Head of caudate nucleus (tissue), 42 donors: ENCODE measurements at regions not wholly inside any gene's neighbourhood (a gene's known extent, or its start where the extent isn't known, plus 50 kb on each side); places are given as distances from the start of the nearest gene placed in this dataset.

ENCODE experiments used
- DNase-seq, 42 donors: peaks; one replicate each; pipeline versions ENCODE4 v3.0.0 to v3.0.0-alpha.2; 2020 to 2021; ENCODE audit warnings: mixed read lengths in 7 of 42
- intact Hi-C: fragments of 100-400 bp; cut with DNase I; formaldehyde crosslinking; loops from one replicate; pipeline ENCODE4 v1.15.0; 2022

- intact Hi-C loops = no loop called here
- no peak for DNase-seq
Measured at GRCh38 chr16:85333744-85334640, 221.7 kb upstream of the CIBAR2 start.

DNA sequence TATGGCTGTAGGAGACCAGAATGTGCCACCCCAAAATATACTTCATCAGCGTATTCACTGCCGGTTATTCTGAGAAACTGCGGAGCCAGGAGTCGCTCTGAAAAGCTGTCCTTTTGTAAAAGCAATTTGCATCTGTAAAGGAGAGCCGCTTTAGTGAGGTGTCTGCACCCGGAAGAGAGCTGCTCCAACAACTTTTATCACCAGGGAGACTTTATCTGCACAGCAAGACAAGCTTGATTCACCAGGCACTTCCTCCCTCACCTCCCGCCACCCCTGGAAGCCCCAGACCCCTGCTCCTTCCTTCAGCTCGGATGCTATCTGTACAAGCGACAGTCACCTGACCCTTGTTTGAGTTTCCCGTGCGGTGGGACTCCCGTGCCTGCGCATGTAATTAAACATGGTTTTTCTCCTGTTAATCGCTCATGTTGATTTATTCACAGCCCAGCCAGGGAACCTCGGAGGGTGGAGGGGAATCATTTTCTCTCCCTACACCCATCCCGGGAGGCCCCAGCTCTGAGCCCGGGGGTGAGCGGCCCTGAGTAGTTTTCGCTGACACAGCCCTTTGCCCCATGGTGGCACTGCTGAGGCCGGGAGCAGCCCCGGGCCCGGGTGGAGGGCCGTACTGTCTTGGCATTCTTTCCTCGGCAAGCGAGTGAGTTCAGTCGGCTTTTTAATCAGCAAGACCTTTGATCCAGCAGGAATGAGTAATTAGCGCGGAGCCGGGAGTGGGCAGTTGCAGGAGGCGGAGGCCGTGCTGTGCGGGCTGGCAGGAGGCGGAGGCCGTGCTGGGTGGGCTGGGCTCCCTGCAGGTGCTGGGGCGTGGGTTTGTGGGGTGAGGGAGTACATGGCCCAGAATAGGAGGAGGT lies 222.7 kb upstream of the CIBAR2 start:
- peak in 3 of 42 donors; percentile 19 to 54 (median 26) for DNase-seq
- intact Hi-C loops = no loop called here

DNA sequence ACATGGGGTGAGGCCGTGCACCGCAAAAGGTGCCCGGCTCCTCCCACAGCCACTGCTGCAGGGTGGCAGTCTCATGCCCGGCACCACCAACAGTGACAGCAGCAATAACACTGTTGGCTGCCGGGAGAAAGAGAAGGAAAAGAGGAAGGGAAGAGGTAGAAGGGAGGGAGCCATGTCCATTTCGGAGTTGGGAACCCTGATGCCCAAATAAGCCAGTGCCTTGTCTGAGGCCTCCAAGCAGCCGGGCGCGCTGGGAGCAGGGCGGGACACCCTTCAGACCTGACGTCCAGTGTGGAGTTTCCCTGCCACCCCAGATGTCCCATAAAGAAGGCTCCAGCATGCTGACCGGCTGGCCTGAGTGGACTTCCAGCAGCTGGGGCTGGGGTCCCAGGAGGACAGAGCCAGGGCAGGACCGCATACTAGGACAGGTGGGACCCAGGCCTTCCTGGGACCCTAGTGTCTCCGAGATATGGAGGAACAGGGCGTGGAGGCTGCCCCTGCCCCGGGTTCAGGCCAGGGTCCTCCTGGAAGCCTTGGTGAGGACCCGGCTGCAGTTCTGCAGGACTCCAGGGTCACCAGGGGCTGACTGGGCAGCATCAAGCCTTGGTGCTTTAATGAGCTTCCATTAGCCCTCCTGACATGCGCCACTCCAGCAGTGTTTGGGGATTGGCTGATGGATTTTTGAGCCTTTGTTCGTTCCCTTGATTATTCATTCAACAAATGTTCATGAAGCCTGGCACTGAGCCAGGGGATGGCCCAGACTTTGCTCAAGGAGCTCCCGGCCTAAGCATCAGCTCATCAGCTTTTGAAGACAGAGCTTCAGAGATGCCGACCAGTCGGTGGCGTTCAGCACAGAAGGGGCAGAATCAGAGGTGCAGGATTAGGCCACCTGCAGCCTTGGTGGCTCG lies 223.6 kb upstream of the CIBAR2 start:
- intact Hi-C loops = no loop called here
- peak in 3 of 42 donors; percentile 25 to 65 (median 42) for DNase-seq

- intact Hi-C loops = no loop called here
- DNase-seq = no peak
Measured at GRCh38 chr16:85337910-85338637, 225.8 kb upstream of the CIBAR2 start.

- DNase-seq = no peak
- intact Hi-C loops = no loop called here
Measured at GRCh38 chr16:85338638-85338982, 226.3 kb upstream of the CIBAR2 start.

GRCh38 chr16:85338989-85339685 lies 226.9 kb upstream of the CIBAR2 start:
- no peak for DNase-seq
- intact Hi-C loops = no loop called here

DNA sequence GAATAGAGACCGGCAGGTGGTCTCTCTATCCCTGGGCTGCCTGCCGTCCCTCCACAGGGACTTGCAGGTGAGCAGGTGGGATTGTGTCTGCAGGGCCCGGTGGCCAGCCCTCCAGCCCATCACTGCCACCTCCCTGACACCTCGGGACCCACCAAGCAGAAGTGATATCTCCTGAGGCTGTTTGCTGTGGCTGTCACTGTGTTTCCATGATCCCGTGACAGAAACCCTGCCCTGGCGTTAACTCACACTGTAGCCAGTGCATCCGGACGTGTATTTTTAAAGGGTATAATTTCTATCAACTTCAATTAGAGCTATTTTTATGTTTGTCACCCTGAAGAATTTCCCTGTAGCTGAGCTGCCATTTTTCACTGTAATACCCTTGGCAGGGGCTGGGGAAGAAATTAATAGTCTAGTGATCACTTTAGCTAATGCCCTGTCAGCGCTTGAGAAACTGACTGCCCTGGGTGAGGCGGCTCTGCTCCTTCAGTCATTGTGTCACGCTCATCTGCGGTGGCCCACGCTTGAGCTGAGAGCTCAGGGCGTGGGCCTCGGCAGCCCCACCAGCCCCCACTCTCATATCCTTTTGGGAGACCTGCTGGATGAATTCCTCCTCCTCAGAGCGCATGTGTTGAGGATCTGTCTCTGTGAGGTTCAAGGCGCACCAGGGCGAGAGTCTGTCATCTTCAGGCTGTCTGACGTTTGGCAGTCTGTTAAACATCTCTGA lies 229.9 kb upstream of the CIBAR2 start:
- DNase-seq = peak in 31 of 42 donors; percentile 19 to 85 (median 53)
- intact Hi-C loops = no loop called here

GRCh38 chr16:85344502-85345128 lies 232.3 kb upstream of the CIBAR2 start:
- no peak for DNase-seq
- intact Hi-C loops = no loop called here

DNA sequence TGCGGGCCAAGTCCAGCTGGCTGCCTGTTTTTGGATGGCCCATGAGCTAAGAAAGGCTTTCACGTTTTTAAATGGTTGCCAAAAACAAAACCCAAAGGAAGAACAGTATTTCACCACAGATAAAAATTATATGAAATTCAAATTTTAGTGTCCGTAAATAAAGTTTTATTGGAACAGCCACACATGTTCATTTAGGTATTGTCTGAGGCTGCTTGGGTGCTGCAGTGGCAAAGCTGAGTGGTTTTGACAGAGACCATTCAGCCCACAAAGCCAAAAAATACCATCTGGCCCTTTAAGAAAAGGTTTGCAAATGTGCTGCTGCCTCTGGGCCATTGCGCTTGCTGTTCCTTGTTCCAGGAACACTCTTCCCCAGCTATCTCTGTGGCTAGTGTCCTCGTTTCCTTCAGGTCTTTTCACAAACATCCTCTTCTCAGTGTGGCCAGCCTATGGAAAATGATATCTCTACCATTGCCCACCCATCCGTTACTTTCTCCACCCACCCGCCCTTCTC lies 232.9 kb upstream of the CIBAR2 start:
- DNase-seq = no peak
- intact Hi-C loops = no loop called here

GRCh38 chr16:85346404-85347212 lies 234.3 kb upstream of the CIBAR2 start:
- intact Hi-C loops = no loop called here
- no peak for DNase-seq

DNA sequence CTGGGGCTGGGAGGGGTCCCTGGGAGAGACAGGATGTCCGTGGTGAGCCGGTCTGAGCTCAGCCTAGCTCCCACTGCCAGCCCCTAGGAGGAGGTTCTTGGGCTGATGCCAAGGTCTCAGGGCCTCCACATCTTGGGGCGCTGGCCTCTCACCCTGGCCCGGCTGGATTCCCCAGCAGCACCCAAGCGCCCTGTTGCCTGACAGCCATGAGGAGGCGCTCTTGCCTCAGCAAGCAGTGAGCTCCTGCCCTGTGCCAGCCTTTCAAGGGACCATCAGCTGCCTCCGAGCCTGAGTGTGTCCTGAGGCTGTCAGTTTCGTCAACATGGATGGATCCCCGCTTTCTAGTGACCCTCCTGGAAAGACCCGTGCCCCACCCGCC lies 234.9 kb upstream of the CIBAR2 start:
- peak in 4 of 42 donors; percentile 28 to 51 (median 45) for DNase-seq

GRCh38 chr16:85348065-85348840 lies 236.0 kb upstream of the CIBAR2 start:
- intact Hi-C loops = no loop called here
- no peak for DNase-seq

More for the DNA sequence above, 234.9 kb upstream of the CIBAR2 start:
- intact Hi-C loops = no loop called here

DNA sequence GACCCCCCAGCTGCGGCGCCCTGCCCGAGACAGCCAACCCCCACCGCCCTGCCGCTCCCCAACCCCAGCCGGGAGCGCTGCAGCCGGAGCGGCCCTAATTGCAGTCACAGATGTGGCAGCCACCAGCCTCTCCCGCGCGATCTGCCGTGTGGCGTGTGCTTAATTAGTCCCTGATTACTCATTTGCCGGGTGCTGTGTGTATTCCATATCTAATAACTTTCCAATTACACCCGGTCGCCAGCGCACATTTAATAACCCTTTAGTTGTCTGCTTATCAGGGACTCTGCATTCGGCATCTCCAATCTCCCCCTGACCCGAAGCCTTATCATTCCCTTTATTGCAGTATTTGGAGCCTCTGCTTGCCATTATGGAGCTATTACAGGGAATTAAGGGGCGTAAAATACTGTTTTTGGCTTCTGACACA lies 236.7 kb upstream of the CIBAR2 start:
- peak in 2 of 42 donors; percentile 37 to 47 for DNase-seq
- intact Hi-C loops = no loop called here

GRCh38 chr16:85349365-85350145 lies 237.3 kb upstream of the CIBAR2 start:
- intact Hi-C loops = no loop called here

More at GRCh38 chr16:85349365-85350145, 237.3 kb upstream of the CIBAR2 start:
- DNase-seq = no peak
